Stimulated activated CD4-positive, alpha-beta T cell treated with anti-CD3 and anti-CD28 coated beads, Interleukin-15, amount 100 ng/mL, for 48 hours (primary cell): ENCODE measurements at regions not wholly inside any gene's neighbourhood (a gene's known extent, or its start where the extent isn't known, plus 50 kb on each side); places are given as distances from the start of the nearest gene placed in this dataset.
A peak's percentile ranks its signal among the peaks of the same experiment; 100 is the strongest.
"Not testable (repeated sequence)": the region's sequence is repeated elsewhere in the genome, so short reads cannot be mapped to it uniquely, and the experiment has no call there.

Experiments
- DNase-seq, 2 donors: peaks; one replicate each; pipeline ENCODE4 v3.0.0-alpha.2; 2020; ENCODE audit warnings: low read depth in 2 of 2

DNA sequence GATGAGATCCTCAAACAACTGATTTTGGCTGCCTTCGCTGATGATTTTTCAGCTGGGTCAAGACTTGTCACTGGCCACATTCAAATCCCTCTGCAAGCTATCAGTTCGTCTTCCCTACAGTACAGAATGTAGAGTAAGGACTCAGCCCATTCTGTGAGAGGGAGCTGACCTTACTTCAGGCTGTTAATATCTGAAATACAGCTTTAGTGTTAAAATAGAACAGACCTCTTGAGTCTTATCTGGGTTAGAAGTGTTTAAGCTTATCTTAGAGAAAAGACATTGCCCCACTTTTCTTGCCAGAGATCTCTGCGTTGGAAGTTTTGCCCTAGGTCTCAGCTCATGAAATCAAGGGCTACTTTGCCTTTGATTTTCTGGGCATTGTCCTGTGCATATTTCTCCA lies 383.4 kb upstream of the LARGE1 start:
- DNase-seq = no peak

DNA sequence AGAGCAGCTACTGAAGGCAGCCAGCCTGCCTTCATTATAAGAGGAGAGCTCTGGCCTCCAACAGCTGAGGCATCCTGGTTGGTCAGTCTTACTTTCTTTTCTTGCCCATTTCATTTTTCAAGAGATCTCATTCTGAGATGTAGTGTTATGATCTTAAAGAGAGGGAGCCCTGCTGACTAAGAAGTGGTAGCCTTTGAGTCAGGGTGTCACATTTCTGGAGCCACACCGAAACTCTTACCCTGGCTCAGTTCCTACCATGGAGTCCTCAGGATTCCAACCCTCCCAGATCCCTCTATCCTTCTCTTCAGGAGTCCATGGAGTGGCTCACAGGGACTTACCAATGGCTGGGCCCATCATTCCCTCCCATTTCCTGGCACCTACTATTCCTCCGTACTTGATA lies 386.1 kb upstream of the LARGE1 start:
- DNase-seq = no peak

DNA sequence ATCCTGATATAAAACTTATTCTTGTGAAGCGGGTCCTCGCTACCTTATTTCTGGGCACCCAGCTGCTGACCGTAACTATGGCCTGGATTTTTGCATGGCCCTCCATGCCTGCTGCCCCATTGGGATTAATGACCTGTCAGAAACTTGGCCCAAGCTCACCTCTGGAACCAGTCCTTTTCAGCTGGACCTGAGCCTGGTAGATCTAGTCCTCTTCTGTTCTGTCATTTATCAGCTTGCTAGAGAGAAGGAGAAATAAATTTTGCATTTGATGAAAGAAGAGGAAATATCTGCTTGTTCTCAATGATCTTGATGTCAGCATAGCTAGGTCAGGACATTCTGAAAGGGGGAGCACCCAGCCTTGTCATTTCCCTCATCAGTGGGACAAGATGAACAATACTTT lies 387.8 kb upstream of the LARGE1 start:
- DNase-seq = no peak

DNA sequence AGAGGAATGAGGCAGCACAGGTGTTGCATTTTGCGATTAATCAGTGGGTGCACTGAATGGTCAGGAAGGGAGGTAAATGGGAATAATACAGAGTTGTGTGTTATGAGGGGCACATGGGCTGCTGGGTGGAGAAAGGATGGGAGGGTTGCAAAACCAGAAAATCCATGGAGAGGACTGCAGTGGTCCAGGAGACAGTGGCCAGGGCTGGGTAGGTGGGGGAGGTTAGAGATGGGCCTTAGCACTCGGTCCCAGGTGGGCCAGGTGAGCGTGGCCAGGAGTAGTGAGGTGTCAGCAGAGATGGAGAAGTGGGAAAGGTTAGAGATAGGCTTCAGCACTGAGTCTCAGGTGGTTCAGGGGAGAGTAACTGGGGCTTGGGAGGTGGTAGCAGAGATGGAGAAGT lies 399.1 kb upstream of the LARGE1 start:
- no peak for DNase-seq

DNA sequence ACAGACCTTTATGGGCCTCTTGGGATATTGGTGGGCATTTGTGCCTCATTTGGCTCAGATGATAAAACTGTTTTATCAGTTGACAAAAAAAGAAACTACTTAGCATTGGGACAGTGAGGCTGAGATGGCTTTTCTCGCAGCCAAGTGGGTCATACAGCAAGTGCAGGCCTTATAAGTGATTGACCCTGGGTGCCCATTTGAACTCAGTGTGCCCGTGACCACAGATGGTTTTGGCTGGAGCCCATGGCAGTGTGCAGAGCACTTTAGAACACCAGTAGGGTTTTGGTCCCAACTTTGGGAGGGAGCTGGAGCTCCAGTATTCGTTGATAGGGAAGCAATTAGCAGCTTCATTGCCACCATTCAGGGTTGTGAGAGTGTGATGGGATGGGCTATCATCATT lies 404.5 kb upstream of the LARGE1 start:
- no peak for DNase-seq

DNA sequence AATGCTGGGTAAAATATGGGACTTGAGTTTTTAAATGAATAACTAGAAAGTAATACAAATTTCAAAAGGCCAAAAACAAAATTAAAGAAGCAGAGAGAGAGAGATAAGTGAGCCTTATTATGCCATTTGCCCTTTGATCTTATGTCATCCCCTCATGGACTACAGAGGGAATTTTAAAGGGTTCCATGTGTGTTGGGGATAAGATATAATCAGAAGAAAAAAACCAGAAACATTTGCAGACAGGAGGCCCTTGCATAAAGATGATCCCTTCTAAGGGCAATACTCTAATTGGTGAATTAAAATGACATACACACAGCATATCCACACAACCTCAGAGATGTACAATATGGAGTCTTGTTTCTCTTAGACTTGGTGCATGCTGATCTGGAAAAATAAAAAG lies 406.6 kb upstream of the LARGE1 start:
- DNase-seq = no peak

DNA sequence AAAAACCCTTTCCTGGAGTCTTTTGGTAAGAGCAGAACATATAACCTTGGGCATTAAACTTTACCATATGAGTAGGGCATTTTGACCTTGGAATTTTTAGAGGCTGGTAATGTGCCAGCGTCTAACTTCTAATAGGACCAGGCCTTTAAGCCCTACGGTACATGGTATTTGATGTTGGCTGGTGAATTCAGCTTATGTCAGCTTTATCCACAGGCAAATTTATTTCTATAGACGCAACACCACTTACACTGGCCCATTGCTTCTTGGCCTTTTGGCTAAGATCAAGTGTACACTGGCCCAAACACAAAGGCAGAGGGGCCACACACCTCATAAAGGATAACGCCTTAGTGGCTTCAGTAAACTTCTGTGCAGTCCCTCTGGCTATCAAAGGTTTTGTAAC lies 410.2 kb upstream of the LARGE1 start:
- DNase-seq = no peak

DNA sequence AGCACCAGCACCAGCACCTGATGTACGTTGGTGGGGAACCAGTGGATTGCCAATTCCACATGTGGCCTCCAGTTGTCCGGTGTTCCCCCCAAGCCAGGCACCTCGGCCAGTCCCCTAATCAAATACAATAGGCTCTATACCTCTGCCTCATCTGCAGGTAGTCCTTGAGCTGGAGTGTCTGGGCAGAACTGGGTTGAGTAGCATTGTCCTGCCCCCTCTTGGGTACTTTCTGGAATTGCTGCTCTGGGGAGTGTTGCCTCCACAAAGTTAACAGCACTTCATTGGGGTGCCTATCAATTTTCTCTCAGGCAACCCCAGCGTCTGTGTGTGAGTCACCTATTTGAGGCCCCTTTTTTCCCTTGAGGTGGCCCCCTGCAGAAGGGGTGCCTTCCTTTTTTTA lies 413.0 kb upstream of the LARGE1 start:
- no peak for DNase-seq

DNA sequence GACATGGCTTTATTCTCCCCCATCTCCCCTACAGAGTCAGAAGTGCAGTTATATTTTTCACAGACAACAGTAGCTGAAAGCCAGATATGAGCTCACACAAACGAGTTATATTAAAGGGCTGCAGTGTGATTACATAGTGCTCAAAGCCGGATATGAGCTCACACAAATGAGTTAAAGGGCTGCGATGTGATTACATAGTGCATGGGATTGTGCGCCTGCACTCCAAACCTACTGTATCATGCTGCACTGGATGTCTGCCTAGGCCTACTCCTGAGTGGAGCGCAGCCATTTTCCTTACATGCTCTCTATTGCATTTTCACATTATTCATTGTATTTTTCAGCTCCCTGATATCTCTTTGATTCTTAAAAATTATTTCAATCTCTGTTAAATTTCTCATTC lies 414.6 kb upstream of the LARGE1 start:
- DNase-seq = no peak

DNA sequence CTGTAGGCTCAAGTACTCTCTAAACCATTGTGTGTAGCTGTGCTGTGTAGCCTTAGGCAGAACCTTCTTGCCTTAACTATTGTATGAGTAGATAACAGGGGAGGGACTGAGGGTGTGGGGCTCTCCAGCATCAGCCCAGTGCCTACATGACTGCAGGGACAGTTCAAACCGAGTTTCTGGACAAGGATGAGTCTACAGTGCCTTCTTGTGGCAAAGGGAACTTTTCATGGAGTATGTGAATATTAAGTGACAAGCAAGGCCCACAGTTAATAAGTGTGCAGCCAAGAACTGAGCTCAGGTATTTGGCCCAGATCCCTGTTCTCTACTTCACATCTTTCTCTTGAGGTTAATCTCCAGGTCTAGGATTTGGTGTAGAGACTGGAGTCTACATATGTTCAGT lies 424.4 kb upstream of the LARGE1 start:
- DNase-seq = no peak

DNA sequence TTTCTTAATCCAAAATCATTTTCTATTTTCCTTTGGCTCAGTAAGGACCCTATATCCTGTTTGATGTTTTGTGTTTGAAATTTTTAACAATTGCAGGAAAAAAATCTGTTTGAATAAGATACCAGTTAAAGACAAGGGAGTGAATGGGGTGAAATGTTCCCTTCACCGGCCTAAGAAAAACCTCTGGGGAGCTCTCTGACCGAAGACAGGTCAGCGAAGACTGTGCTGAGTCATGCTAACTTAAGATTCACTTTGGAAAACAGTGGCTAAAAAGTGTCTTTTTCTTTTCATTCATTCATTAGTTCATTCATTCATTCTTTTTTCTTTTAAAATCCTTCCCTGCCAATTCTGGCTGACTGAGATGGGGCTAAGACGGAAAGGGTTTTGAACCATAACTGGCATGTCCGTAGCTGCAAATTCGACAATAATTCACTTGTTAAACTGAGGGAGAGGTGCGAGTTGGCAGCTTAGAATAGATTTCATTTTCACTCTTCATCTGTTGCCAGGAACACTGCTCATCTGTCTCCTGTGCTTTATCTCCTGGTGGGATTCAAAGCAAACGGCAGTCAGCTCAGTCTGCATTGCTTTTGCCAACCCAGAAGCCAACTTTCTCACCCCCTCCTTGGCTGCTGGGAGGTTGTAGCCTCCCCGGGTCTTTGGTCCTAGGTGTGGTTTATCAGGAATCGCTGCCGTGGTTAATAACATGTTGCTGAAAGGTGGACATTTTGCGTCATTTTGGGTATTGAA lies 434.0 kb upstream of the LARGE1 start:
- DNase-seq = no peak

DNA sequence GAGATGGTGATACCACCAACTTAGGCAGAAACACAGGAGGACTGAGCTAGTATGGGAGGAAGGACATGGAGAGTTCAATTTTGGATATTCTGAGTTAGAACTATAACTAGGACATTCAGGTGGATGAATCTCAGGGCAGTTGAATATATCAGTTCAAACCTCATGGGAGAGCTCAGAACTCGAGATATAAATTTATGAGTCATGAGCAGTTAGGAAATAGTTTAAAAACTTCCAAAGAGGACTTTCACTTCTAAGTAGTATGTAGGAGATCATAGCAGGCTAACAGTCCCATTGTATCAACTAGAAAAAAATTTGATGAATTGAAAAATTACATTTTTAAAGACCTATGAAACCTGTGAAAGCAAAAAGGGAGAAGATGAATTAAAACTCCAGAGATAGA lies 436.2 kb upstream of the LARGE1 start:
- DNase-seq = no peak

DNA sequence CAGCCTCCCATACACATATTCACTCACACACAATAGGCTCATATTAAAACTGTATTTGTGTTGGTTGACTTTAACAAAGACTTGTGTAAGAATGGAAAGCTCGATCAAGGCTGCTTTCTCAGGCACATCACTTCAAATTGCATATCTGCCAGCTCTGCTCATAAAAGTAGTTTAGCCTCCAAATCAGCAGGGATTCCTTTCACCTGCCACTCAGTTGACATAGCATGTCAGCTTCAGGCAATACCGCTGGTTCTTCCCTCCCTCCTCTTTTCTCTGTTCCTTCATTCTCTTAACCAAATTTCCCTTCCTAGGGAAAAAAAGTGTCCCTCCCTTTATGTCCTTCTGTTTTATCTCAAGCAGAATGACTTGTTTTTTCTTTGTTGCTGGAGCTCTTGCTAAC lies 450.4 kb upstream of the LARGE1 start:
- DNase-seq = no peak

DNA sequence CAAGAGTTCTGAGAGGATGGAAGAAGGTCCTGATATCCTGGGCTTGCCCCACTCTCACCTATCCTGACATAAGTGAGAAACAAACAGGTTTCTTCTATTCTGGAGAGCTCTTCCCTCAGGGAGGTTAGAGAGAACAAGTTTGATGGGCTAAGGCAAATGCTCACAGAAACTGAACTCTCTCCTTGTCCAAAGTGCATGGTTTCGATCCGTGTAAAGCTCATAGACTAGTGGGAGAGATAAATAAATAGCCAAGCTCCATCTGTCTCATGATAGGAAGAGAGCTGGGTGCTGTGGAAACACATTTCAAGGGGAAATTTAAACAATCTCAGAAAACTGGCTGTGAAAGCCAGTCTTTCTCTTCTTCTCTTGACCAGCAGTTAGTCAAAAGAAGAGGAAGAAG lies 459.5 kb upstream of the LARGE1 start:
- DNase-seq = no peak

DNA sequence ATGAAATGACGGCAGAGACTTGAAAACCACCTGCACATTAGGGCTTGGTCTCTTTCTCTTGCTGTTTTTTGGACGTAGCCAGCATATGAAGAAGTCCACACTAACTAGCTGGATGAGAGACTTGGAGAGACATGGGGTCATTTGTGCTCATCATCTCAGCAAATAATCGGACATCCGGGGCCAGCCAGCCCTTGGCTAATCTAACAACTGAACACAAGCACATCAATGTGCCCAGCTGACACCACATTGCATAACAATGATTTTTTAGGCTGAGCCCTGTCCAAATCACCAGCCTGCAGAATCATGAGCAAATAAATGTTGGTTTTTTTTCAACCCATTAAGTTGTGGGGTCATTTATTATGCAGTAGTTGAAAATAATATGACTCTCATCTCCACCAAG lies 460.3 kb upstream of the LARGE1 start:
- DNase-seq = no peak

DNA sequence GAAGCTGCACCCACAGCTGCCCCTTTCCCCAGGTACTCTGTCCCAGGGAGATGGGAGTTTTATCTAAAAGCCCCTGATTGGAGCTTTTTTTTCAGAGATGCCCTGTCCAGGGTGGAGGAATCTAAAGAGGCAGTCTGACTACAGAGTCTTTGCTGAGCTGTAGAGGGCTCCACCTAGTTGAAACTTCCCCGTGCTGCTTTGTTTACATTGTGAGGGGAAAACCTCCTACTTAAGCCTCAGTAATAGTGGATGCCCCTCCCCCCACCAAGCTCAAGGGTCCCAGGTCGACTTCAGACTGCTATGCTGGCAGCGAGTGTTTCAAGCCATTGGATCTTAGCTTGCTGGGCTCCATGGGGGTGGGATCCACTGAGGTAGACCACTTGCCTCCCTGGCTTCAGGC lies 470.1 kb upstream of the LARGE1 start:
- DNase-seq = no peak

DNA sequence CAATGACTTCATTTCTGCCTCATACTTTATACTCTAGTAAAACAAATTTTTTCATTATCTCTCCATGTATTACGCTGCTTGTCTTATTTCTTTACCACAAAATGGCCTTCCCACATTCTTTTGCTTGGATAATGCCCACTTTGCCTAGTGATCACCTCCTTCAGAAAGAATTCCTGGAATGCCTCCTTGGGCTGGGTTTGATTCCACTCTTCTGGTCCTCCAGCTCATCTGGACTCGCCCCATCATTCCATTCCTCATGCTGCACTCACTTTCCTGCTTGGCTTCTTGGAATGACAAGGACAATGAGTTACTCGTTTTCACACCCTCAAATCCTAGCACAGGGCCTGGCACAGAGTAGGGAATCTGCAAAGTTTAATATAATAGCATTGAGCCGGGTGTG lies 475.1 kb upstream of the LARGE1 start:
- no peak for DNase-seq

DNA sequence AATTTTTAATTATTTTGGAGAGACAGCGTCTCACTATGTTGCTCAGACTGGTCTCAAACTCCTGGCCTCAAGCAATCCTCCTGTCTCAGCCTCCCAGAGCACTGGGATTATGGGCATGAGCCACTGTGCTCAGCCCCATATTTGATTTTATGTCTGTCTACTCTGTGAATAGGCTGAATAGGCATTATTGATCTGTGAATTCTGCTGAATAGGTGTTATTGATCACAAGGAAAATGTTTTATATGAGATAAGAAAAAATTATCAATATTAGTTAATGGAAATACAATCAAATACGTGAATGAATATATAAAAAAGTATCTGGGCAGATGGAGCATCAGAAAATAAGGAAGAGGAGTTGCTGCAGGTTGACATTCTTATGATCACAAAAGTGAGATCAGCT lies 483.4 kb upstream of the LARGE1 start:
- DNase-seq = no peak

DNA sequence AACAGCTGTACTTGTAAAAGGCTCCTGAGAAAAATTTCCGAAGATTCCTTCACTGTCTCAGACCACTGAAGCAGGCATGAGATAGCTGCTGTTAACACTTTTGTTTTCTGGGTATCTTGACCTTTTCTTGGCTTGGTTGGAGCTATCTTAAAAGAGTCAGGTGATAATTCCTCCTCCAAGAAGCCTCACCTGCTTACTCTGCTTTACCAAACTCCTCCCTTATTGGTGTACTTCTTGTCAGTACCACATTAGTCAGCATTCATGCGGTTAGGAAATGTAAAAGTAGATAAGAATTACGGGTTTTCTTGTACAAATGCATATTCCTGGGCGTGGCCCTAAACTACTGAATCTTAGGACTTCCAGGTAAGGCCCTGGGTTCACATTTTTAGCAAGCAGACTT lies 489.8 kb upstream of the LARGE1 start:
- DNase-seq = no peak

DNA sequence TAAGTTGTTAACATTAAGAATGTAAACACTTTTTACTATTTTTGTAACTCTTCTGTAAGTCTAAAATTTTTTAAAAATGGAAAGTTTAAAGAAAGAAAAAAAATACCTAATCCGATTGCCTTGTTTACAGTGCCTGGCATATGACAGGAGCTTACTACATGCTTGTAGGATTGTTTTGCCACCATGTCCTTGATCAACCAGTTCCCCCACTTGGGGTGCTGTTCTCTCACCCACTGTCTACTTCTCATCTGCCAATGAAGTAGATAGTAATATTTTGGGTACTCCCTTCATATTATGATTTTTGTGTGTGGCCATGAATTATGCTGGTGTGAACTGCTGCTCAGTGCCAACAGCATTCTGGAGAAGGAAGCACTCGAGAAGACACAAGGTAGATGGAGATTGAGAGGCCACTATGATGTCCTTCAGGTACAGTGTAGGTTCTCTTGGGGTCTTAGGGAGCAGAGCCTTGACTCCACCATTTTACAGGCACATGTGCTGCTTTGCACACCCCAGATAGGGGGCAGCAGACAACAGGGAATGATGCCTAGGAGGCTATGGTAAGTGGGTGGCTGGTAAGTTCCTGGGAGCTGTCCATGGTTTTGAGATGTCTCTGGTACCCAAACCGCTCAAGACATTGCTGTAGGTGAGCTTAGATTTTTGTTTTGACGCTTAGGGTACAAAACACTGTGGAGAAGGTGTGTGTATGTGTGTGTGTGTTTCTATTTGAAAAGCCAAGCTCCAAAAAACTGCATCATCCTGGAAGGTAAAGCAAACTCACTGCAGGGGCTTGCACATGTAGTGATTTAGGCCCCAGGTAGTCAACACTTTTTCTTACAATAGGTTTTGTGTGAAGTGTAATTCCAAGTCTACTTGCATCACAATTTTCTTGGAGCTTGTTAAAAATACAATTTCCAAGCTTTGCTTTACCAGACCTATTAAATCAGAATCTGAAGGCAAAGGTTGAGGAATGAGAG lies 494.5 kb upstream of the LARGE1 start:
- DNase-seq = peak; percentile 5 to 7

DNA sequence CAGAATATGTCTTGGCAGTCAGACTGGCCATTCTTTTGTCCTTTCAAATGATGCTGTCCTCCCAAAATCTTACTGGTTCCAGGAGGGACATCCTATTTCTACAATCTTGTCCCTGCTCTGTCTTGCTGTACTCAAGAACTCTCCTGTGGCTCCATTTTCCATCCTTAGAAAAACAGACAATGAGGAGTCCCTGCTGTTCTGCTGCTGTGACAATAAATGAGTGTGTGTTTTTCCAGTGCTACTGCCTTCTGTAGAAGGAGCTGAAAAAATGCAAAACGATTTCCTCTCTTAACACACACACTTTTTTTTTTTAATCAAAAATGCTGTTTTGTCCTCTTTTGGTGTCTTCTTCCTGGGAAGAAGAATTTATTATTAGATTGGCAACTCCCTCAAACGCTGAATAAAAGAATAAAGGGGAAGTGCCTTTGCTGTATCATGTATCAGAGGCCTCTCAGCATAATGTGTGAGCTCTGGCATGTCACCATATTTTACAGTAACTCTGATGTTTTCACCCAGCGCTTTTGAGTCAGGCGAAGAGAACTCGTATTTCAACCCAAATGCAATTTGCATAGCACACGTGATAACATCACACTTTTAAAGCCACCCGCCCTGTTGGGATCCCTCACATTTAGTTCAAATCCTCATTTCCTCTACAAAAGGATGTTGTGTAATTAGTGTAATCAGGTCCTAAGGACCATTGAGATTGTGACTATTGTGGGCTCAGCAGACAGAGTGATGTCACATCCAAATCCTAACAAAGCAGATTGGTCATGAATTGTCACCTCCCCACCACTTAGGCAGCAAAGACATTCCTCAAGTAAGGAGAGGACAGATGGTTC lies 496.0 kb upstream of the LARGE1 start:
- no peak for DNase-seq

DNA sequence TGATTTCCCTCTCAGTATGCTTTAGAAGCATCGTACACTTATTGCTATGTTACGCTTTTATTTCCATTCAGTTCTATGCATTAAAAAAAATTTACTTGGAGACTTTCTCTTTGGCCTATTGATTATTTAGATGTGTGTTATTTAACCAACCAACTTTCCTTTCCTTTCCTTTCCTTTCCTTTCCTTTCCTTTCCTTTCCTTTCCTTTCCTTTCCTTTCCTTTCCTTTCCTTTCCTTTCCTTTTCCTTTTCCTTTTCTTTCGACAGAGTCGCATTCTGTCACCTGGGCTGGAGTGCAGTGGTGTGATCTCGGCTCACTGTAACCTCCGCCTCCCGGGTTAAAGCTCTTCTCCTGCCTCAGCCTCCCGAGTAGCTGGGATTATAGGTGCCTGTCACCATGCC lies 502.7 kb upstream of the LARGE1 start:
- DNase-seq = not testable (repeated sequence)
